GM21360 (cell line): ENCODE measurements at regions not wholly inside any gene's neighbourhood (a gene's known extent, or its start where the extent isn't known, plus 50 kb on each side); places are given as distances from the start of the nearest gene placed in this dataset.
"Not testable (repeated sequence)": the region's sequence is repeated elsewhere in the genome, so short reads cannot be mapped to it uniquely, and the experiment has no call there.

ENCODE experiments used
- ATAC-seq: cut with Tn5 transposase; IDR thresholded peaks from one replicate; pipeline ENCODE4 v1.9.1; 2021; ENCODE audit warnings: mild to moderate bottlenecking, moderate library complexity; ENCODE audit not compliant: unreplicated experiment

DNA sequence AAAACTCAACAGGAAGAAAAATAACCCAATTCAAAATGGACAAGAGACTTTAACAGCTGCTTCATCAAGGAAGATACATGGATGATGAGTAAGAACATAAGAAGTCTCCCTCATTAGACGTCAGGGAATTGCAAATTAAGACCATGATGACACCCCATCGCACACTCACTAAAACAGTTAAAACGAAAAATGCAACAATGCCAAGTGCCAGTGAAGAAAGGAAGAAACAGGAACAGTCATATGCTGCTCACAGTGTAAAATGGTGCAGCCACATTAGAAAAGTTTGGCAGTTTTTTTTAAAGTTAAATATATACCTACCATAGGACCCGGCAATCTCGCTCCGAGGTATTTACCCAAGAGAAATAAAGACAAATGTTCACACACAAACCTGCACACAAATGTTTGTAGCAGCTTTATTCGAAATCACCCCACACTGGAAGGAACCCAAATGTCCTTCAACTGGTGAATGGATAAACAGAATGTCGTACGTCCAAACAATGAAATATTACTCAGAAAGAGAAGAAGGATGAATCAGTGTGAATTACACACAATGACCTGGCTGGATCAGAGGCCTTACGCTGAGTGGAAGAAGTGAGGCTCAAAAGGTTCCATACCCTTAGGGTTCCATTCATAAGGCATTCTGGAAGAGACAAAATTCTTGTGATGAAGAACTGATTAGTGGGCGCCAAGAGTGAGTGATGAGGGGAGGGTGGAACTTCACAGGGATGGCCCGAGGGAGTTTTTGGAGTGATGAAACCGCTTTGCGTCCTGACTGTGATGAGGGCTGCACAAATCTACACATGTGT lies 110.3 kb downstream of the C16orf95 start:
- no peak for ATAC-seq

DNA sequence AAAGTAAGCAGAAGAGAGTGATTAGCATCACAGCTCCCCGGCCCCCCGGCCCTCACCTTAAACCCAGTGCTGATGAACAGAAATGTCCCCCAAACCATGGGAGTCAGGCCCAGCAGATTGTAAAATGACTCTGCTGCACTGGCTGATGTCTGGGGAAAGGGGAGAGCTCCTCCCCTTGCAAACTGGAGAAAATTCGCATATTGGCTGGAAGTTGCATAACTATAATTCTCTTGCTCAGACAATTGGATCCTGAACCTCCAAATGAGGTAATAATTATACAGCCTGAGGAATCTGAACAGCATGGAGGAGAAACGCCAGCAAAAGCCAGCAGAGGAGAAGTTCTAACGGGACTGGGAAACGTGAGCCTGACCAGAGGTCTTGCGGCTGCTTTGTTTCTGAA lies 109.7 kb downstream of the C16orf95 start:
- ATAC-seq, result no peak

DNA sequence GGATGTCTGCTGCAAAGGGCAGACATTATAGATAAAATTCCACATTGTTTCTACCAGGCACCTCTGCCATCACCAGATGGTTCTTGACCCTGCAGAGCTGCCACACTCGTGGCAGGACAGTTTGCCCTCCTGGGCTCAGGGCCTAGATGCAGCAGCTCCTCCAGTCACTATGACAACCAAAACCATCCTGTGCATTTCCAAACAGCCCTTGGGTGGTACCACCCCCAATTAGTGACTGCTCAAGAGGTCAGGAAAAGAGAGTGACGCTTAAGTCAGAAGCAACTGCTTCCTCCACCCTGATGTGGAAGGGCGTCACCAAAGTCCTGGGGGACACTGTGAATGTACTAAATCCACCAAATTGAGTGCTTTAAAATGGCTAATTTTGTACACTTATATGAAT lies 109.2 kb downstream of the C16orf95 start:
- ATAC-seq, result no peak

DNA sequence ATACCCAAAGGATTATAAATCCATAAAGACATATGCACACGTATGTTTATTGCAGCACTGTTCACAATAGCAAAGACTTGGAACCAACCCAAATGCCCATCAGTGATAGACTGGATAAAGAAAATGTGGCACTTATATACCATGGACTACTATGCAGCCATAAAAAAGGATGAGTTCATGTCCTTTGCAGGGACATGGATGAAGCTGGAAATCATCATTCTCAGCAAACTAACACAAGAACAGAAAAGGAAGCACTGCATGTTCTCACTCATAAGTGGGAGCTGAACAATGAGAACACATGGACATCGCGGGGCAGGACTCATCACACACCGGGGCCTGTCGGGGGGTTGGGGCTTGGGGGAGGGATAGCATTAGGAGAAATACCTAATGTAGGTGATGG lies 108.2 kb downstream of the C16orf95 start:
- ATAC-seq, result not testable (repeated sequence)

DNA sequence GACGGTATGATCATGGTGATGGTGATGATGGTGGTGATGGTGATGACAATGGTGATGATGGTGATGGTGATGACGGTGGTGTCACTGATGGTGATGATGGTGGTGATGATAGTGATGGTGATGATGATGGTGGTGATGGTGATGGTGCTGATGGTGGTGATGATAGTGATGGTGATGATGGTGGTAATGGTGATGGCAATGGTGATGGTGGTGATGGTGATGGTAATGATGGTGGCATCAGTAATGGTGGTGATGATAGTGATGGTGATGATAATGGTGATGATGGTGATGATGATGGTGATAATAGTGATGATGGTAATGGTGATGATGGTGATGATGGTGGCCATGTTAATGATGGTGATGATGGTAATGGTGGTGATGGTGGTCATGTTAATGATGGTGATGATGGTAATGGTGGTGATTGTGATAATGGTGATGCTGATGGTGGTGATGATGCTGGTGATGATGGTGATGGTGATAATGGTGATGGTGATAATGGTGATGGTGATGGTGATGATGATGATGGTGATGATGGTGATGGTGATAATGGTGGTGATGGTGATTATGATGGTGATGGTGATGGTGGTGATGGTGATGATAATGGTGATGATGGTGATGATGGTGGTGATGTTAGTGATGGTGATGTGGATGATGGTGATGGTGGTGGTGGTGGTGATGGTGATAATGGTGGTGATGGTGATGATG lies 107.2 kb downstream of the C16orf95 start:
- ATAC-seq, result no peak

DNA sequence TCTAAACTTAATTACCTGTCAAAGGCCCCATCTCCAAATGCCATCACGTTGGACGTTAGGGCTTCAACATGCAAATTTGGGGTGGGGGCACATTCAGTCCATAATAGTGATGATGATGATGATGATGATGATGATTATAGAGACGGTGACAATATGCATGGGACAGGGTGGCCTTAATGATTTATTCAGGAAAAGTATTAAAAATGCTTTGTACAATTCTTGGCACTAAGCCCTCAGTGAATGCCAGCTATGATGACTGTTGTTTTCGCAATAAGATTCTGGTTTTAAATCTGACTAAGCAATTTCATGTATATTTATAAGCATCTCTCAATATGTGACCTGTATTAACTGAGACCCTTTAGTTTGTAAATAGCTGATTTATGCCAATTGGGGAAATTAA lies 106.3 kb downstream of the C16orf95 start:
- no peak for ATAC-seq

DNA sequence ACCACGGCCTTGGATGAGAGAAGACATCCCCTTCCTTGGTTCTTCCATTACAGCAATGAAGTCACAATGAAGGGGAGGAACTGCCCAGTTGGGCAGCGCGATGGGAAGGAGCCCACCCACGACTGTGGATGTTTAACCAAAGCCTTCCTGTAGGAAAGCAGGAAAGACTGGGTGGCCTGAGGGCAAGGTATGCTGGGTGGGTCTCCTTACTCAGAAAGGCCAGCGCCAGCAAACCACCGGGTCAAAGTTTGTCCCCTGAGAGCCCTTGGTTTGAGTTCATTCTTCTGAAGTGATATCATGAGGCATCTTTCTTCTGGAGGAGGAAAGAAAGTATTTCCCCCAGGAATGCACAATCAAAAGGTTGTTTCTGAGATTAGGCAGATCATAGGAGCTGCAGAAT lies 105.2 kb downstream of the C16orf95 start:
- no peak for ATAC-seq

DNA sequence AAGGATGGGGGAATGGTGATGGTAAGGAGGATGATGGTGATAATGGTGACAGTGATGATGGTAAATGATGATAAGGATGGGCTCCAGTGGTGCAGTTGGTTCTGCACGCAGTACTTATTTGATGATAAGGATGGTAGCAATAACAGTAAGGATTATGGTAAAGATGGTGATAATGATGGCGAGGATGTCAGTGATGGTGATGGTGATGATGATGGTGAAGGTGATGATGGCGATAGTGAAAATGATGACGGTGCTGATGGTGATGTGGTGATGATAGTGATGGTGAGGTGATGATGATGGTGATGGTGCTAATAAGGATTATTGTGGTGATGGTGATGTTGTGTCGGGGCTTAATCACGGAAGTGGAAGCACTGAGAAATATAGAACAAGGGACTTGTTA lies 103.7 kb downstream of the C16orf95 start:
- no peak for ATAC-seq

DNA sequence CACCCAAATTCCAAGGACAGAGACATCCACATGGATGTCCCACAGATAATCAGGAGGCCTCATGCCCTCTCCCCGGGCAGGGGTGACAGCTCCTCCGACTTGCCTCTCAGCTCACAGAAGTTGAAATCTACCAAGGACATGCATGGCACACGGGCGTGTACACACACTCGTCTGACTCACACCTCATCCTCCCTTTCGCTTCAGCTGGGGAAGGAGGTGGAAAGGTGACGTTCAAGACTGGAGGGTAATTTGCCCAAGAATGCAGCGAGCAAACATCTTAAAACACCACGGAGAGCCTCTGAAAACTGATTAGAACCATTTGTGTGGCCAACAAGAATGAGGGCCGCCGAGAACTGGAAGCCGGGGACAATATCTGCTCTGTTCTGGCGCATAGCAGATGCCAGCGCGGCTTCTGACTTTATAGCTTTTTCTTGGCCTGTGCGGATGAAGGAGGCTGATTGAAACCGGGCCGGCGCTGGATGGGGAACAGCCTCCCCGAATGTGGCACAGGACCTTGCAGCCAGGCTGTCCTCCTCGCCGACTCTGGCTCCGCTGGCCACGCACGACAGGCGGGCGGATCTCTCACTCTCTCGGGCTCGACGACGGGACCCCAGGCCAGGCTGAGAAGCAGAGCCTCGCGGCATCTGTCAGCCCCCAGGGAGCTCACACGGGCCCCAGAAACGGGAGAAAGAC lies 100.9 kb downstream of the C16orf95 start:
- no peak for ATAC-seq

DNA sequence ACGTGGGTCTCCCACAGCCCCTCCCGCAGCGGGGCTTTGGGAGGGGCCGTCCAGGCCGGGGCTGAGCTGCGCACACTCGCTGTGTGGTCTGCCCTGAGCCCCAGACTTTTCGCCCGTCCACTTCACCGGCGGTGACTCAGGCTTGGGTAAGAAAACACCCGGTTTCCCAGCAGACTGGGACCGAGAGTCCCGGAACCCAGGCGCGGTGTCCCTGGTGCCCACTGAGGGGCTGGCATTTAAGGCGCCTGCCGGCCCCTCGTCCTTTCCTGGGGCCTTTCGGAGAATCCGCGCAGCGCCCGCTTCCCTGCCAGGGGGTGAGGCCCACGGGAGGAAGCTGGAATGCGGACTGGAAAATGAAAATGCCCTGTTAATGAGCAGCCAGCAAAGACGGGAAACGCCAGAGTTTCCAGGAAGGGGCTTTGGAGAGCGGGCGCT lies 100.3 kb downstream of the C16orf95 start:
- ATAC-seq, result no peak

DNA sequence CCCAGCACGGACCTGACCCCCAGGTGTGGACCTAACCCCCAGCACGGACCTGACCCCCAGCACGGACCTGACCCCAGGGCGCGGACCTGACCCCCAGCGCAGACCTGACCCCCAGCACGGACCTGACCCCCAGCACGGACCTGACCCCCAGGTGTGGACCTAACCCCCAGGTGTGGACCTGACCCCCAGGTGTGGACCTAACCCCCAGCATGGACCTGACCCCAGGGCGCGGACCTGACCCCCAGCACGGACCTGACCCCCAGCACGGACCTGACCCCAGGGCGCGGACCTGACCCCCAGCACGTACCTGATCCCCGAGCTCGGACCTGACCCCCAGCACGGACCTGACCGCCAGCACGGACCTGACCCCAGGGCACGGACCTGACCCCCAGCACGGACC lies 99.4 kb downstream of the C16orf95 start:
- ATAC-seq, result not testable (repeated sequence)

DNA sequence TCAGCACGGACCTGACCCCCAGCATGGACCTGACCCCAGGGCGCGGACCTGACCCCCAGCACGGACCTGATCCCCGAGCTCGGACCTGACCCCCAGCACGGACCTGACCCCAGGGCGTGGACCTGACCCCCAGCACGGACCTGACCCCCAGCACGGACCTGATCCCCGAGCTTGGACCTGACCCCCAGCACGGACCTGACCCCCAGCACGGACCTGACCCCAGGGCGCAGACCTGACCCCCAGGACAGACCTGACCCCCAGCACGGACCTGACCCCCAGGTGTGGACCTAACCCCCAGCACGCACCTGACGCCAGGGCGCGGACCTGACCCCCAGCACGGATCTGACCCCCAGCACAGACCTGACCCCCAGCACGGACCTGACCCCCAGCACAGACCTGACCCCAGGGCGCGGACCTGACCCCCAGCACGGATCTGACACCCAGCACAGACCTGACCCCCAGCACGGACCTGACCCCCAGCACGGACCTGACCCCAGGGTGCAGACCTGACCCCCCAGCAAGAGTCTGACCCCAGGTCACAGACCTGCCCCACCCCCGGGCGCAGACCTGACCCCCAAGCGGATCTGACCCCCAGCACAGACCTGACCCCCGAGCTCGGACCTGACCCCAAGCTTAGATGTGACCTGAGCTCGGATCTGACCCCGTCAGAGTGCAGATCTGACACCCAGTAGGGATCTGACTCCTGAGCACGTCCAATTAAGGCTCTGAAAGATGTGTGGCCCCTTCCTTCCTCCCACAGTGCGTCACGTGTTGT lies 98.7 kb downstream of the C16orf95 start:
- no peak for ATAC-seq

DNA sequence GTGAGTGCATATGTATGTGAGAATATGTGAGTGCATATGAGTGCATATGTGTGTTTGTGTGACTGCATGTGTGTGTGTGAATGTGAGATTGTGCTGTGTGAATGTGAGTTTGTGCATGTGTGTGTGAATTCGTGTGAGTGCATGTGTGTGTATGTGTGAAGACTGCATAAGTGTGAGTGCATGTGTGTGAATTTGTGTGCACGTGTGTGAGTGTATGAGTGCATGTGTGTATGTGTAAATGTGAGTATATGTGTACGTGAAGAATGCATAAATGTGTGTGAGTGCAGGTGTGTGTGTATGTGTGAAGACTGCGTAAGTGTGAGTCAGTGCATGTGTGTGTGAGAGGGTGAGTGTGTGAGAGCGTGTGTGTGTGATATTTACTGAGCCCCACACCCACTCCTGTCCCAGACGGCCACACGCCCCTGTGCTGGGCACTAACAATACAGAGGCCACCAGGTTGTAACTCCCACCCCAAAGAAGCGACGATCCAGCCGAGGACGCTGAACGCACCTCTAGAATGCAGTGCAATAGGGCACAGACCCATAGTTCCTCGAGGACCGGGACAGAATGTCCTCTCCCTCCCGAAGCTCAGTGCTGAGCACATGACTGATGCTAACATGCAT lies 97.8 kb downstream of the C16orf95 start:
- no peak for ATAC-seq

DNA sequence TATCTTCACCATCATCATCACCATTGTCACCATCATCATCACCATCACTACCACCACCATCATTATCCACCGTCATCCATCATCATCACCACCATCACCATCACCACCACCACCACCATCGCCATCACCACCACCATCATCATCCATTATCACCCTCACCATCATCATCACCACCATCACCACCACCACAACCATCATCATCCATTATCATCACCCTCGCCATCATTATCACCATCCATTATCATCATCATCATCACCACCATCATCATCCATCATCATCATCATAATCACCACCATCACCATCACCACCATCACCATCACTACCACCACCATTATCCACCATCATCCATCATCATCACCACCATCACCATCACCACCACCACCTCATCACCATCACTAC lies 95.6 kb downstream of the C16orf95 start:
- no peak for ATAC-seq

DNA sequence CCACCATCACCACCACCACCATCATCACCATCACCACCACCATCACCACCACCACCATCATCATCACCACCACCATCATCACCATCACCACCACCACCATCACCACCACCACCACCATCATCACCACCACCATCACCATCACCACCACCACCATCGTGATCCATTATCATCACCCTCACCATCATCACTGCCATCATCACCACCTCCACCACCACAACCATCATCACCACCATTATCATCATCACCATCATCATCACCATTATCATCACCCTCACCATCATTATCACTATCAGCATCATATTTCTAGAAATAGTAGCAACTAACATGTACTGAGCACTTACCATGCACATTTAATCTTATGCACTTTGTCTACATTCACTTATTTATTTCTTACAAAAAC lies 94.9 kb downstream of the C16orf95 start:
- no peak for ATAC-seq

DNA sequence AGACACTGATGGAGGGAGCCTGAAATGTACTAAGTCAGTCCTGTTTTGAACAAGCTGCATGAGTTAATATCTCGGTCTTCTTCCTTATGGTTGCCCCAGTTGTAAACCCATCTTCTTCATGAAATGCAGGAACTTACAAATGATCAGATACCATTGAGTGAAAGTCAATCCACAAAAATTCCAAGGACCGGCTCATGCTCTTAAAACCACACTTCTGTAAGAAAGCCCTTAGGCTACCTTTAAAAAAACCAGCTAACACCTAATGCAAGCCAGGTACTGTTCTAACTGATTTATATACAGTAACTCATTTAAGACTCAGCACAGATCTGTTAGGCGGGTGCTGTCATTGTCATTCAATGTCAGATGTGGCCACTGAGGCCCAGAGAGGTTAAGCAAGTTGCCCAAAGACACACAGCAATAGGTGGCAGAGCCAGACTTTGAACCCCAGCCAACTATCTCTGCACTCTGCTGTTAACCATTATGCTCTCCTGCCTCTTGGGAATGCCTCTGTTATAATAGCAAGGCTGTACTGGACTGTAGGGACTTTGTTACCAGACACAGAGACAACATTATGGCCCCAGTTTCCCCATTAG lies 93.4 kb downstream of the C16orf95 start:
- no peak for ATAC-seq

DNA sequence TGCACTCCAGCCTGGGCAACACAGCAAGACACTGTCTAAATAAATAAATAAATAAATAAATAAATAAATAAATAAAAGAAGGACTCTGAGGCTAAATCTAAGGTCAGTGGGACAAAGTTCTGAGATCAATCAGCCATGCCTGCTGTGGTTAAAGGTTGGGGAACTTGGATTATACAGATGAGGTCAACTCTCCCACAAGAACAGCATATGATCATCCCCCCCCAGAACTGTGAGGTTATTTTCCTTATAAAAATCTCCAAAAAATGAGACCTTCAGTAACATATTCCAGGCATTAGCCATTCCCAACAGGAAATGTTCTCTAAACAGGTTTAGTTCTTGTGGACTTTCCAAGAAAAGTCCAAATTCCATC lies 90.3 kb downstream of the C16orf95 start:
- no peak for ATAC-seq

DNA sequence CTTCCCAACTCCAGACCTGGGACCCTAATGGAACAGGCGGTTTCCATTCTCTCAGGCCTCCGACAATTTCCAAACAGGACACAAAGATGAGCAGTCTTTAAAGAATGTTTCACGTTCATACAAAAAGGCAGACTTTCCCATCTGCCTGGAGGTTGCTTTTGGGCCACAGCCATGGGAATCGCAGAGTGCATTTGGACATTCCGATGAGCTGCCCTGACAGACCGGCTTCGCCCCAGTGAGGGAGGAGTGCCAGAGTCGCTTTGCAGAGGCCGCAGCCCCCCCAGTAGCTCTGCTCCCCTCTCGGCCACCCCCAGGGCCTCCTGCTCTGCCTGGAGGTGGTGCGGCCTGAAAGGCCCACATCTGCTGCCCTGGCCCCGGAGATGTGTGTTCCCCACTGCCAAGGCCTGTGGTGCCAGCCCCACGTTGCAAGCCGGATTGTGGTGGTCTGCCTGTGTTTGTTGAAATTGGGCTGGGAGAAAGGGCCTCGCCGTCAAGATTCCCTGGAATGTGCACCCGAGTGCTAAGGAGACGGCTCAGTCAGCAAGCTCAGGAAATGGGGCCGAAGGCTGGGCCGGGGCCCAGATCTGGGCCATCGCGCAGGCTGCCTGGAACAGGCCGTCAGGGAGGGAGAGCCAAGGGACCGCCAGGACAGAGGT lies 89.8 kb downstream of the C16orf95 start:
- ATAC-seq, result no peak

DNA sequence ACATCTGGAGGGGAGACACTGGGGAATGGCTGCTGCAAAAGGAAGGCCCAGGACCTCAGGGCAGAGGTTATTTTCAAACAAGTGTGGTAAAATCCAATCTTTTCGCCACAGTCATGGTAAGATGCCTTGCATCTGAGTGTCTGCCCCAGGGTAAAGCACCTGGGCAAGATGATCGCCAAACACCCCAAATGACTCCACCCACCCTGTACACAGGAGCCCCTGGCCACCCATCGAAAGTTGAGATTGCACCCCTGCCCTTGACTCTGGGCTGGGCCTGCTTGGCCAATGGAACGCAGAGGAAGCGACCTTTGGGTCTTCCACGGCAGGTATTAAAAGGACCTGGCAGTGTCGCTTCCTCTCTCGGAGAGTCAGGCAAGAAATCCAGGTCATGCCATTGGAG lies 88.8 kb downstream of the C16orf95 start:
- ATAC-seq, result no peak
